ENCODE measurements at regions not wholly inside any gene's neighbourhood (a gene's known extent, or its start where the extent isn't known, plus 50 kb on each side); places are given as distances from the start of the nearest gene placed in this dataset.

- Mint-ChIP-seq H3K27me3 (peaks cover 0 to 2% (median 0%) of the 10 kb centered on the region in 5 donors), H3K36me3 (no peaks in the 10 kb centered on the region), H3K27ac (no peak overlapping the region), H3K4me3 (no peak overlapping the region), H3K9me3 (no peaks in the 10 kb centered on the region), H3K4me1 (peaks cover 12 to 38% (median 22%) of the 10 kb centered on the region in 7 donors)
- Histone ChIP-seq H3K4me1 (ENCODE audit: control insufficient read depth in 2 of 2, insufficient read depth in 2 of 2, low read length in 2 of 2) (peaks cover 17 to 21% of the 10 kb centered on the region in 2 donors), H3K27me3 (ENCODE audit: control insufficient read depth in 2 of 2, insufficient read depth in 2 of 2, low read length in 2 of 2) (no peaks in the 10 kb centered on the region), H3K36me3 (ENCODE audit: control insufficient read depth in 2 of 3, insufficient read depth in 3 of 3, low read length in 3 of 3) (no peaks in the 10 kb centered on the region), H3K4me3 (ENCODE audit: low read length) (no peak overlapping the region), H3K9me3 (ENCODE audit: control insufficient read depth in 2 of 3, low read length in 3 of 3) (no peaks in the 10 kb centered on the region), H3K27ac (ENCODE audit: low read depth, low read length) (no peak overlapping the region)
- CTCF ChIA-PET: no interaction called here
- DNase-seq (no peak), ATAC-seq (no peak)
- POLR2A ChIA-PET: no interaction called here
- intact Hi-C loops (cut with micrococcal nuclease): no loop called here
These were observed 79.7 kb upstream of the SLC2A1 start for GRCh38 chr1:43038232-43038935.

- Mint-ChIP-seq H3K36me3 (no peaks in the 10 kb centered on the region), H3K4me3 (no peak overlapping the region), H3K27ac (no peak overlapping the region), H3K4me1 (peaks cover 10 to 32% (median 21%) of the 10 kb centered on the region in 7 donors), H3K9me3 (no peaks in the 10 kb centered on the region), H3K27me3 (peaks cover 0 to 2% (median 0%) of the 10 kb centered on the region in 5 donors)
- CTCF ChIA-PET: no interaction called here
- H3K4me3 ChIP-seq (ENCODE audit: low read length): no peak overlapping the region
- H3K36me3 ChIP-seq (ENCODE audit: control insufficient read depth in 2 of 3, insufficient read depth in 3 of 3, low read length in 3 of 3): no peaks in the 10 kb centered on the region
- DNase-seq (no peak), ATAC-seq (no peak)
- no peaks in the 10 kb centered on the region for H3K27me3 ChIP-seq (ENCODE audit: control insufficient read depth in 2 of 2, insufficient read depth in 2 of 2, low read length in 2 of 2)
- POLR2A ChIA-PET: no interaction called here
- H3K4me1 ChIP-seq (ENCODE audit: control insufficient read depth in 2 of 2, insufficient read depth in 2 of 2, low read length in 2 of 2): peaks cover 17 to 21% of the 10 kb centered on the region in 2 donors
- intact Hi-C loops (cut with micrococcal nuclease): no loop called here
- no peak overlapping the region for H3K27ac ChIP-seq (ENCODE audit: low read depth, low read length)
- no peaks in the 10 kb centered on the region for H3K9me3 ChIP-seq (ENCODE audit: control insufficient read depth in 2 of 3, low read length in 3 of 3)
These were observed 78.8 kb upstream of the SLC2A1 start for GRCh38 chr1:43037466-43037865.

- Mint-ChIP-seq H3K4me3 (no peak overlapping the region), H3K27ac (peak overlapping the region in 7 of 9 donors; percentile 22 to 91 (median 51)), H3K27me3 (peaks cover 0 to 2% (median 0%) of the 10 kb centered on the region in 5 donors), H3K9me3 (no peaks in the 10 kb centered on the region), H3K36me3 (no peaks in the 10 kb centered on the region), H3K4me1 (peaks cover 10 to 30% (median 21%) of the 10 kb centered on the region in 7 donors)
- Histone ChIP-seq H3K4me1 (ENCODE audit: control insufficient read depth in 2 of 2, insufficient read depth in 2 of 2, low read length in 2 of 2) (peaks cover 17 to 21% of the 10 kb centered on the region in 2 donors), H3K9me3 (ENCODE audit: control insufficient read depth in 2 of 3, low read length in 3 of 3) (no peaks in the 10 kb centered on the region), H3K27me3 (ENCODE audit: control insufficient read depth in 2 of 2, insufficient read depth in 2 of 2, low read length in 2 of 2) (no peaks in the 10 kb centered on the region), H3K36me3 (ENCODE audit: control insufficient read depth in 2 of 3, insufficient read depth in 3 of 3, low read length in 3 of 3) (no peaks in the 10 kb centered on the region), H3K27ac (ENCODE audit: low read depth, low read length) (no peak overlapping the region), H3K4me3 (ENCODE audit: low read length) (no peak overlapping the region)
- intact Hi-C loops (cut with micrococcal nuclease): no loop called here
- ChIA-PET CTCF (no interaction called here), POLR2A (no interaction called here)
- no peak for DNase-seq
- ATAC-seq: no peak
These were observed 78.3 kb upstream of the SLC2A1 start for GRCh38 chr1:43036932-43037331.

GRCh38 chr1:43035821-43036741 is 77.4 kb upstream of the SLC2A1 start:
- Histone ChIP-seq H3K9me3 (ENCODE audit: control insufficient read depth in 2 of 3, low read length in 3 of 3) (no peaks in the 10 kb centered on the region), H3K4me1 (ENCODE audit: control insufficient read depth in 2 of 2, insufficient read depth in 2 of 2, low read length in 2 of 2) (peaks cover 17 to 21% of the 10 kb centered on the region in 2 donors), H3K36me3 (ENCODE audit: control insufficient read depth in 2 of 3, insufficient read depth in 3 of 3, low read length in 3 of 3) (no peaks in the 10 kb centered on the region), H3K27me3 (ENCODE audit: control insufficient read depth in 2 of 2, insufficient read depth in 2 of 2, low read length in 2 of 2) (no peaks in the 10 kb centered on the region), H3K4me3 (ENCODE audit: low read length) (no peak overlapping the region), H3K27ac (ENCODE audit: low read depth, low read length) (no peak overlapping the region)
- H3K4me1 Mint-ChIP-seq: peaks cover 10 to 30% (median 21%) of the 10 kb centered on the region in 7 donors
- ATAC-seq (no peak), DNase-seq (no peak)
- H3K4me3 Mint-ChIP-seq: peak overlapping the region in 3 of 10 donors; percentile 37 to 63 (median 58)
- no peaks in the 10 kb centered on the region for H3K9me3 Mint-ChIP-seq
- no peaks in the 10 kb centered on the region for H3K36me3 Mint-ChIP-seq
- intact Hi-C loops (cut with micrococcal nuclease): no loop called here
- ChIA-PET CTCF (no interaction called here), POLR2A (no interaction called here)
- peak overlapping the region; percentile 52 to 94 (median 87) for H3K27ac Mint-ChIP-seq
- H3K27me3 Mint-ChIP-seq: peaks cover 0 to 2% (median 0%) of the 10 kb centered on the region in 5 donors

- H3K27me3 Mint-ChIP-seq: peaks cover 0 to 5% (median 0%) of the 10 kb centered on the region in 5 donors
- peak overlapping the region; percentile 81 to 95 (median 92) for H3K27ac Mint-ChIP-seq
- peaks cover 10 to 30% (median 21%) of the 10 kb centered on the region in 7 donors for H3K4me1 Mint-ChIP-seq
- H3K27ac ChIP-seq (ENCODE audit: low read depth, low read length): peak overlapping the region; percentile 54
- DNase-seq (peak in 6 of 9 donors; percentile 7 to 36 (median 22)), ATAC-seq (peak; percentile 37)
- H3K9me3 ChIP-seq (ENCODE audit: control insufficient read depth in 2 of 3, low read length in 3 of 3): no peaks in the 10 kb centered on the region
- H3K4me1 ChIP-seq (ENCODE audit: control insufficient read depth in 2 of 2, insufficient read depth in 2 of 2, low read length in 2 of 2): peaks cover 17 to 21% of the 10 kb centered on the region in 2 donors
- POLR2A ChIA-PET: interaction anchor here (1.0 to 1.2 kb wide), 2 partner anchors 82 to 110 kb away, joined by 3 read pairs; no protein-coding TSS in a partner anchor
- no peaks in the 10 kb centered on the region for H3K27me3 ChIP-seq (ENCODE audit: control insufficient read depth in 2 of 2, insufficient read depth in 2 of 2, low read length in 2 of 2)
- H3K36me3 ChIP-seq (ENCODE audit: control insufficient read depth in 2 of 3, insufficient read depth in 3 of 3, low read length in 3 of 3): no peaks in the 10 kb centered on the region
- no peak overlapping the region for H3K4me3 ChIP-seq (ENCODE audit: low read length)
- intact Hi-C loops (cut with micrococcal nuclease): loop anchor here in 1 of 2 donors (5.0 kb wide), 1 partner anchor 77 kb away; the partner anchor contains the start of gene SLC2A1
- peak overlapping the region; percentile 31 to 82 (median 68) for H3K4me3 Mint-ChIP-seq
- H3K36me3 Mint-ChIP-seq: no peaks in the 10 kb centered on the region
- CTCF ChIA-PET: interaction anchor here (0.7 kb wide), 1 partner anchor 14 kb away, joined by 3 read pairs; no protein-coding TSS in a partner anchor
- no peaks in the 10 kb centered on the region for H3K9me3 Mint-ChIP-seq
These were observed 76.1 kb upstream of the SLC2A1 start for GRCh38 chr1:43034778-43035177.

GRCh38 chr1:43034195-43034658 is 75.6 kb upstream of the SLC2A1 start:
- no peaks in the 10 kb centered on the region for H3K9me3 Mint-ChIP-seq
- no peaks in the 10 kb centered on the region for H3K9me3 ChIP-seq (ENCODE audit: control insufficient read depth in 2 of 3, low read length in 3 of 3)
- peaks cover 10 to 30% (median 21%) of the 10 kb centered on the region in 7 donors for H3K4me1 Mint-ChIP-seq
- H3K27me3 Mint-ChIP-seq: peaks cover 0 to 5% (median 0%) of the 10 kb centered on the region in 5 donors
- ATAC-seq (peak; percentile 20), DNase-seq (no peak)
- CTCF ChIA-PET: interaction anchor here (0.7 to 1.0 kb wide), 2 partner anchors 15 to 39 kb away, joined by 3 read pairs; no protein-coding TSS in a partner anchor
- no peak overlapping the region for H3K4me3 ChIP-seq (ENCODE audit: low read length)
- peak overlapping the region; percentile 31 to 82 (median 68) for H3K4me3 Mint-ChIP-seq
- H3K36me3 ChIP-seq (ENCODE audit: control insufficient read depth in 2 of 3, insufficient read depth in 3 of 3, low read length in 3 of 3): no peaks in the 10 kb centered on the region
- intact Hi-C loops (cut with micrococcal nuclease): loop anchor here in 1 of 2 donors (5.0 kb wide), 1 partner anchor 77 kb away; the partner anchor contains the start of gene SLC2A1
- H3K36me3 Mint-ChIP-seq: no peaks in the 10 kb centered on the region
- POLR2A ChIA-PET: interaction anchor here (1.0 to 1.2 kb wide), 2 partner anchors 82 to 109 kb away, joined by 3 read pairs; no protein-coding TSS in a partner anchor
- no peaks in the 10 kb centered on the region for H3K27me3 ChIP-seq (ENCODE audit: control insufficient read depth in 2 of 2, insufficient read depth in 2 of 2, low read length in 2 of 2)
- peak overlapping the region; percentile 54 for H3K27ac ChIP-seq (ENCODE audit: low read depth, low read length)
- H3K4me1 ChIP-seq (ENCODE audit: control insufficient read depth in 2 of 2, insufficient read depth in 2 of 2, low read length in 2 of 2): peaks cover 17 to 21% of the 10 kb centered on the region in 2 donors
- peak overlapping the region; percentile 81 to 95 (median 92) for H3K27ac Mint-ChIP-seq

Data from naive thymus-derived CD4-positive, alpha-beta T cell (primary cell).